ENCODE measurements at regions not wholly inside any gene's neighbourhood (a gene's known extent, or its start where the extent isn't known, plus 50 kb on each side); places are given as distances from the start of the nearest gene placed in this dataset.
"Not testable (repeated sequence)": the region's sequence is repeated elsewhere in the genome, so short reads cannot be mapped to it uniquely, and the experiment has no call there.

GRCh38 chr4:15167743-15168142 lies 165.5 kb downstream of the CPEB2 start:
- DNase-seq, result no peak
- peaks cover 0 to 3% (median 0%) of the 10 kb centered on the region in 7 donors for H3K27me3 ChIP-seq (replicated peaks in 1 of 7)
- peaks cover 0 to 17% (median 13%) of the 10 kb centered on the region in 8 donors for H3K9me3 ChIP-seq
- TF ChIP-seq POLR2AphosphoS5 (IDR thresholded peaks at IDR 0.05) (no peak), POLR2A (IDR thresholded peaks at IDR 0.05) (no peak)
- TF ChIP-seq, protein P1, sequence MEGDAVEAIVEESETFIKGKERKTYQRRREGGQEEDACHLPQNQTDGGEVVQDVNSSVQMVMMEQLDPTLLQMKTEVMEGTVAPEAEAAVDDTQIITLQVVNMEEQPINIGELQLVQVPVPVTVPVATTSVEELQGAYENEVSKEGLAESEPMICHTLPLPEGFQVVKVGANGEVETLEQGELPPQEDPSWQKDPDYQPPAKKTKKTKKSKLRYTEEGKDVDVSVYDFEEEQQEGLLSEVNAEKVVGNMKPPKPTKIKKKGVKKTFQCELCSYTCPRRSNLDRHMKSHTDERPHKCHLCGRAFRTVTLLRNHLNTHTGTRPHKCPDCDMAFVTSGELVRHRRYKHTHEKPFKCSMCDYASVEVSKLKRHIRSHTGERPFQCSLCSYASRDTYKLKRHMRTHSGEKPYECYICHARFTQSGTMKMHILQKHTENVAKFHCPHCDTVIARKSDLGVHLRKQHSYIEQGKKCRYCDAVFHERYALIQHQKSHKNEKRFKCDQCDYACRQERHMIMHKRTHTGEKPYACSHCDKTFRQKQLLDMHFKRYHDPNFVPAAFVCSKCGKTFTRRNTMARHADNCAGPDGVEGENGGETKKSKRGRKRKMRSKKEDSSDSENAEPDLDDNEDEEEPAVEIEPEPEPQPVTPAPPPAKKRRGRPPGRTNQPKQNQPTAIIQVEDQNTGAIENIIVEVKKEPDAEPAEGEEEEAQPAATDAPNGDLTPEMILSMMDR (IDR thresholded peaks at IDR 0.05 in 8 of 11, conservative IDR thresholded peaks at IDR 0.05 in 3 of 11), result no peak
- 49 to 83% (median 62%) methylated on average over 2 of the region's 2 CpGs for WGBS, 5 donors
- H3K4me1 ChIP-seq, result no peaks in the 10 kb centered on the region
- intact Hi-C loops (cut with DNase I; ENCODE audit: low total_unique reads), result no loop called here
- no peak overlapping the region for H3K27ac ChIP-seq
- H3K4me3 ChIP-seq, result no peak overlapping the region
- H3K36me3 ChIP-seq, result no peaks in the 10 kb centered on the region

GRCh38 chr4:15168759-15169158 lies 166.5 kb downstream of the CPEB2 start:
- TF ChIP-seq, protein P1 (IDR thresholded peaks at IDR 0.05 in 8 of 11, conservative IDR thresholded peaks at IDR 0.05 in 3 of 11), result no peak
- TF ChIP-seq POLR2AphosphoS5 (IDR thresholded peaks at IDR 0.05), result no peak
- Histone ChIP-seq H3K27me3 (replicated peaks in 1 of 7) (peaks cover 0 to 4% (median 0%) of the 10 kb centered on the region in 7 donors), H3K27ac (no peak overlapping the region), H3K4me3 (no peak overlapping the region), H3K36me3 (no peaks in the 10 kb centered on the region), H3K4me1 (no peaks in the 10 kb centered on the region), H3K9me3 (peaks cover 0 to 20% (median 14%) of the 10 kb centered on the region in 8 donors)
- no peak for DNase-seq
- intact Hi-C loops (cut with DNase I; ENCODE audit: low total_unique reads), result no loop called here

- peaks cover 0 to 20% (median 14%) of the 10 kb centered on the region in 8 donors for H3K9me3 ChIP-seq
- intact Hi-C loops (cut with DNase I; ENCODE audit: low total_unique reads), result no loop called here
- TF ChIP-seq POLR2A (IDR thresholded peaks at IDR 0.05) (no peak), POLR2AphosphoS5 (IDR thresholded peaks at IDR 0.05) (no peak)
- TF ChIP-seq, protein P1 (IDR thresholded peaks at IDR 0.05 in 8 of 11, conservative IDR thresholded peaks at IDR 0.05 in 3 of 11), result no peak
Measured at GRCh38 chr4:15171725-15172124, 169.4 kb downstream of the CPEB2 start.

GRCh38 chr4:15173251-15173650 lies 171.0 kb downstream of the CPEB2 start:
- 62 to 92% (median 74%) methylated on average over 4 of the region's 4 CpGs for WGBS, 5 donors
- H3K27me3 ChIP-seq (replicated peaks in 1 of 7), result peaks cover 0 to 4% (median 0%) of the 10 kb centered on the region in 7 donors
- H3K36me3 ChIP-seq, result no peaks in the 10 kb centered on the region
- no peaks in the 10 kb centered on the region for H3K4me1 ChIP-seq
- no peak overlapping the region for H3K4me3 ChIP-seq
- no peak overlapping the region for H3K27ac ChIP-seq
- DNase-seq, result no peak
- TF ChIP-seq POLR2AphosphoS5 (IDR thresholded peaks at IDR 0.05) (no peak), POLR2A (IDR thresholded peaks at IDR 0.05) (no peak)
- TF ChIP-seq, protein P1 (IDR thresholded peaks at IDR 0.05 in 8 of 11, conservative IDR thresholded peaks at IDR 0.05 in 3 of 11), result no peak
- H3K9me3 ChIP-seq, result peaks cover 0 to 20% (median 14%) of the 10 kb centered on the region in 8 donors
- intact Hi-C loops (cut with DNase I; ENCODE audit: low total_unique reads), result no loop called here

More at GRCh38 chr4:15171725-15172124, 169.4 kb downstream of the CPEB2 start:
- Histone ChIP-seq H3K36me3 (no peaks in the 10 kb centered on the region), H3K4me3 (no peak overlapping the region), H3K4me1 (no peaks in the 10 kb centered on the region), H3K27me3 (replicated peaks in 1 of 7) (peaks cover 0 to 4% (median 0%) of the 10 kb centered on the region in 7 donors), H3K27ac (no peak overlapping the region)
- DNase-seq, result no peak

DNA sequence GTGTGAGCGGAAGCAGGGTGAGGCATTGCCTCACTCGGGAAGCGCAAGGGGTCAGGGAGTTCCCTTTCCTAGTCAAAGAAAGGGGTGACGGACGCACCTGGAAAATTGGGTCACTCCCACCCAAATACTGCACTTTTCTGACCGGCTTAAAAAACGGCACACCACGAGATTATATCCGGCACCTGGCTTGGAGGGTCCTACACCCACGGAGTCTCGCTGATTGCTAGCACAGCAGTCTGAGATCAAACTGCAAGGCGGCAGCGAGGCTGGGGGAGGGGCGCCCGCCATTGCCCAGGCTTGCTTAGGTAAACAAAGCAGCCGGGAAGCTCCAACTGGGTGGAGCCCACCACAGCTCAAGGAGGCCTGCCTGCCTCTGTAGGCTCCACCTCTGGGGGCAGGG lies 171.9 kb downstream of the CPEB2 start:
- DNase-seq; H3K27me3 ChIP-seq (replicated peaks in 1 of 7); H3K36me3 ChIP-seq; H3K27ac ChIP-seq; H3K4me3 ChIP-seq; intact Hi-C loops (cut with DNase I; ENCODE audit: low total_unique reads); H3K4me1 ChIP-seq: not testable (repeated sequence)
- 87 to 100% (median 91%) methylated on average over 7 to 11 of the region's 16 CpGs for WGBS, 5 donors
- peaks cover 0 to 20% (median 14%) of the 10 kb centered on the region in 8 donors for H3K9me3 ChIP-seq

GRCh38 chr4:15179842-15180241 lies 177.6 kb downstream of the CPEB2 start:
- intact Hi-C loops (cut with DNase I; ENCODE audit: low total_unique reads); H3K36me3 ChIP-seq; H3K4me3 ChIP-seq; H3K27ac ChIP-seq; H3K9me3 ChIP-seq; H3K4me1 ChIP-seq; DNase-seq; H3K27me3 ChIP-seq (replicated peaks in 1 of 7): not testable (repeated sequence)
- 47 to 92% (median 87%) methylated on average over 2 of the region's 2 CpGs for WGBS, 5 donors
